ENCODE measurements at regions not wholly inside any gene's neighbourhood (a gene's known extent, or its start where the extent isn't known, plus 50 kb on each side); places are given as distances from the start of the nearest gene placed in this dataset.
"Not testable (repeated sequence)": the region's sequence is repeated elsewhere in the genome, so short reads cannot be mapped to it uniquely, and the experiment has no call there.

GRCh38 chr9:30103647-30104394 lies 2280.6 kb upstream of the ACO1 start:
- DNase-seq, result no peak

GRCh38 chr9:30107134-30107533 lies 2277.3 kb upstream of the ACO1 start:
- DNase-seq, result not testable (repeated sequence)

GRCh38 chr9:30116673-30117217 lies 2267.7 kb upstream of the ACO1 start:
- DNase-seq, result no peak

- no peak for DNase-seq
These were observed 2263.8 kb upstream of the ACO1 start for GRCh38 chr9:30120666-30121065.

- DNase-seq, result no peak
These were observed 2262.8 kb upstream of the ACO1 start for GRCh38 chr9:30121611-30122010.

GRCh38 chr9:30125881-30126280 lies 2258.6 kb upstream of the ACO1 start:
- DNase-seq, result no peak

GRCh38 chr9:30127371-30127770 lies 2257.1 kb upstream of the ACO1 start:
- DNase-seq, result no peak

- no peak for DNase-seq
These were observed 2244.0 kb upstream of the ACO1 start for GRCh38 chr9:30140407-30140806.

- no peak for DNase-seq
These were observed 2223.9 kb upstream of the ACO1 start for GRCh38 chr9:30160570-30160969.

GRCh38 chr9:30172206-30172605 lies 2212.2 kb upstream of the ACO1 start:
- DNase-seq, result no peak

- no peak for DNase-seq
These were observed 2205.8 kb upstream of the ACO1 start for GRCh38 chr9:30178610-30179009.

- no peak for DNase-seq
These were observed 2191.0 kb upstream of the ACO1 start for GRCh38 chr9:30193421-30193820.

- no peak for DNase-seq
These were observed 2187.5 kb upstream of the ACO1 start for GRCh38 chr9:30196941-30197340.

GRCh38 chr9:30197453-30197852 lies 2187.0 kb upstream of the ACO1 start:
- DNase-seq, result no peak

- DNase-seq, result no peak
These were observed 2186.5 kb upstream of the ACO1 start for GRCh38 chr9:30197954-30198353.

GRCh38 chr9:30198463-30199309 lies 2185.8 kb upstream of the ACO1 start:
- no peak for DNase-seq

GRCh38 chr9:30201024-30201423 lies 2183.4 kb upstream of the ACO1 start:
- no peak for DNase-seq

- no peak for DNase-seq
These were observed 2149.4 kb upstream of the ACO1 start for GRCh38 chr9:30235068-30235467.

- DNase-seq, result no peak
These were observed 2148.9 kb upstream of the ACO1 start for GRCh38 chr9:30235564-30235963.

- DNase-seq, result no peak
These were observed 2144.6 kb upstream of the ACO1 start for GRCh38 chr9:30239878-30240277.

- DNase-seq, result no peak
These were observed 2141.0 kb upstream of the ACO1 start for GRCh38 chr9:30243467-30243866.

- no peak for DNase-seq
These were observed 2139.6 kb upstream of the ACO1 start for GRCh38 chr9:30244877-30245276.

- DNase-seq, result no peak
These were observed 2133.6 kb upstream of the ACO1 start for GRCh38 chr9:30250872-30251271.

- no peak for DNase-seq
These were observed 2126.3 kb upstream of the ACO1 start for GRCh38 chr9:30258094-30258493.
